ENCODE measurements at regions not wholly inside any gene's neighbourhood (a gene's known extent, or its start where the extent isn't known, plus 50 kb on each side); places are given as distances from the start of the nearest gene placed in this dataset.

GRCh38 chr6:1482381-1483166 lies 93.2 kb downstream of the FOXF2 start:
- TF ChIP-seq CTCF (IDR thresholded peaks at IDR 0.05) (no peak), POLR2A (IDR thresholded peaks at IDR 0.05) (no peak)

All from testis (tissue), 2 donors.